B cell (primary cell): ENCODE measurements at regions not wholly inside any gene's neighbourhood (a gene's known extent, or its start where the extent isn't known, plus 50 kb on each side); places are given as distances from the start of the nearest gene placed in this dataset.

Source experiments
- ATAC-seq: fragments of 200-7000 bp; cut with Tn5 transposase; one replicate; pipeline ENCODE4 v1.10.0; 2021; ENCODE audit warnings: low read depth, mild to moderate bottlenecking, moderate number of reproducible peaks, moderate library complexity
- CTCF ChIA-PET: fragments of 350-600 bp; sonication (Branson Sonifier 250); formaldehyde crosslinking; loops from one replicate; lab custom pipeline; 2021; ENCODE audit warnings: antibody characterized with exemption, inconsistent platforms; lab: Charles Lee
- POLR2A ChIA-PET: fragments of 350-600 bp; sonication (Branson Sonifier 250); formaldehyde crosslinking; loops from one replicate; lab custom pipeline; 2021; ENCODE audit warnings: antibody characterized with exemption; lab: Charles Lee
- DNase-seq: peaks from one replicate; pipeline ENCODE4 v3.0.0; 2013
- H2AFZ ChIP-seq: 2 replicates; pipeline ENCODE4 v1.6.1; 2012; ENCODE audit warnings: mild to moderate bottlenecking, low read depth, low read length; ENCODE audit not compliant: insufficient read depth, poor library complexity, severe bottlenecking
- H3K27ac ChIP-seq, 2 donors: 1 replicate in 1 of 2; 2 replicates in 1 of 2; pipeline ENCODE4 v1.5.1; 2012 to 2013; ENCODE audit warnings: low read length in 2 of 2, mild to moderate bottlenecking in 2 of 2, moderate library complexity in 1 of 2
- H3K27me3 ChIP-seq, 4 experiments: fragments of 200-600 bp in 1 of 4; sonication (generic) in 1 of 4; replicated peaks in 1 of 4; 1 replicate in 2 of 4; 2 replicates in 2 of 4; pipeline versions ENCODE4 v1.6.1 to v1.7.0; 2013 to 2016; ENCODE audit warnings: low read length in 3 of 4, mild to moderate bottlenecking in 2 of 4, mixed read lengths in 1 of 4, moderate library complexity in 1 of 4; ENCODE audit not compliant: insufficient read depth in 4 of 4, control insufficient read depth in 3 of 4; ENCODE audit errors: control extremely low read depth in 1 of 4
- H3K36me3 ChIP-seq, 2 experiments: replicated peaks in 1 of 2; 1 replicate in 1 of 2; 2 replicates in 1 of 2; pipeline versions ENCODE4 v1.6.1 to v1.7.1; 2013; ENCODE audit warnings: low read length in 1 of 2; ENCODE audit not compliant: insufficient read depth in 2 of 2, control insufficient read depth in 1 of 2; ENCODE audit errors: control extremely low read depth in 1 of 2, extremely low read depth in 1 of 2
- H3K4me1 ChIP-seq, 2 donors: fragments of 200-600 bp in 1 of 2; sonication (generic) in 1 of 2; 1 replicate in 1 of 2; 2 replicates in 1 of 2; pipeline versions ENCODE4 v1.5.1 to v1.6.1; 2013 to 2017; ENCODE audit warnings: low read length in 2 of 2; ENCODE audit not compliant: control insufficient read depth in 2 of 2, insufficient read depth in 2 of 2
- H3K4me2 ChIP-seq: replicated peaks from 2 replicates; pipeline ENCODE3; 2012; ENCODE audit warnings: mild to moderate bottlenecking, low read depth, low read length; ENCODE audit not compliant: poor library complexity, severe bottlenecking
- H3K4me3 ChIP-seq, 5 experiments: fragments of 200-600 bp in 1 of 5; sonication (generic) in 1 of 5; 1 replicate in 3 of 5; 2 replicates in 2 of 5; pipeline versions ENCODE4 v1.5.1 to v1.7.0; 2011 to 2016; ENCODE audit warnings: low read length in 4 of 5, mild to moderate bottlenecking in 4 of 5, low read depth in 2 of 5, control low read depth in 1 of 5, moderate library complexity in 1 of 5; ENCODE audit not compliant: insufficient read depth in 1 of 5; ENCODE audit errors: control extremely low read depth in 1 of 5, extremely low read depth in 1 of 5
- H3K79me2 ChIP-seq: fragments of 200-600 bp; sonication (generic); one replicate; pipeline ENCODE4 v1.6.0; 2016; ENCODE audit warnings: low read length; ENCODE audit not compliant: control insufficient read depth, insufficient read depth
- H3K9ac ChIP-seq: fragments of 200-600 bp; sonication (generic); 2 replicates; pipeline ENCODE4 v1.6.1; 2017; ENCODE audit warnings: mild to moderate bottlenecking, low read length, moderate library complexity
- H3K9me3 ChIP-seq, 3 donors: one replicate each; pipeline versions ENCODE4 v1.6.1 to v1.7.1; 2013; ENCODE audit warnings: low read length in 2 of 3; ENCODE audit not compliant: control insufficient read depth in 2 of 3, insufficient read depth in 1 of 3; ENCODE audit errors: control extremely low read depth in 1 of 3
- H4K20me1 ChIP-seq: 2 replicates; pipeline ENCODE4 v1.6.0; 2012; ENCODE audit warnings: mild to moderate bottlenecking, low read length; ENCODE audit not compliant: insufficient read depth, control insufficient read depth, poor library complexity, severe bottlenecking
- H3K27ac Mint-ChIP-seq: one replicate; pipeline ENCODE4 v1.8.0; 2021; ENCODE audit warnings: mixed read lengths
- H3K27me3 Mint-ChIP-seq: one replicate; pipeline ENCODE4 v1.8.0; 2021; ENCODE audit warnings: mixed read lengths
- H3K4me1 Mint-ChIP-seq: one replicate; pipeline ENCODE4 v1.8.0; 2021; ENCODE audit warnings: mixed read lengths
- H3K4me3 Mint-ChIP-seq: one replicate; pipeline ENCODE4 v1.8.0; 2021; ENCODE audit warnings: mixed read lengths
- H3K9me3 Mint-ChIP-seq: one replicate; pipeline ENCODE4 v1.8.0; 2022; ENCODE audit warnings: mixed read lengths; ENCODE audit not compliant: insufficient read depth
- CTCF ChIP-seq: fragments of 200-600 bp; IDR thresholded peaks from one replicate; pipeline ENCODE4 v1.8.0; 2022; ENCODE audit warnings: antibody characterized with exemption, mild to moderate bottlenecking
- EZH2 ChIP-seq: IDR thresholded peaks from 2 replicates; pipeline ENCODE4 v1.6.1; 2012; ENCODE audit warnings: borderline replicate concordance, low read depth, mild to moderate bottlenecking, moderate library complexity, low read length; ENCODE audit not compliant: insufficient read depth, poor library complexity, severe bottlenecking
- WGBS: methylation state at CpG from one replicate; pipeline ENCODE4 v1.1.5; 2013; ENCODE audit warnings: missing lambda C conversion rate; ENCODE audit not compliant: insufficient coverage; 5-methylcytosine and 5-hydroxymethylcytosine counted together
- intact Hi-C: fragments of 100-400 bp; cut with micrococcal nuclease; formaldehyde crosslinking; loops from one replicate; pipeline ENCODE4 v1.10.0; 2022

GRCh38 chr6:134642819-134643218 lies 307.1 kb downstream of the ALDH8A1 start:
- H3K4me3 Mint-ChIP-seq, result no peak overlapping the region
- Histone ChIP-seq H4K20me1 (no peaks in the 10 kb centered on the region), H3K36me3 (no peaks in the 10 kb centered on the region), H2AFZ (no peak overlapping the region), H3K27me3 (no peaks in the 10 kb centered on the region), H3K9me3 (no peaks in the 10 kb centered on the region), H3K4me3 (no peak overlapping the region), H3K4me1 (no peaks in the 10 kb centered on the region), H3K9ac (no peak overlapping the region), H3K27ac (no peak overlapping the region), H3K79me2 (no peaks in the 10 kb centered on the region), H3K4me2 (no peak overlapping the region)
- intact Hi-C loops, result loop anchor here (5.0 kb wide), 2 partner anchors 121 to 266 kb away; no protein-coding TSS in a partner anchor
- peaks cover 4% of the 10 kb centered on the region for H3K4me1 Mint-ChIP-seq
- H3K27ac Mint-ChIP-seq, result no peak overlapping the region
- POLR2A ChIA-PET, result no interaction called here
- DNase-seq (no peak), ATAC-seq (no peak)
- WGBS, result 91% methylated on average over 1 of the region's 4 CpGs
- TF ChIP-seq CTCF, result no peak
- TF ChIP-seq EZH2, result no peak
- CTCF ChIA-PET, result interaction anchor here (1.3 to 9.3 kb wide), 5 partner anchors 58 to 486 kb away, joined by 3 to 187 read pairs (median 53); no protein-coding TSS in a partner anchor
- no peaks in the 10 kb centered on the region for H3K27me3 Mint-ChIP-seq
- no peaks in the 10 kb centered on the region for H3K9me3 Mint-ChIP-seq

DNA sequence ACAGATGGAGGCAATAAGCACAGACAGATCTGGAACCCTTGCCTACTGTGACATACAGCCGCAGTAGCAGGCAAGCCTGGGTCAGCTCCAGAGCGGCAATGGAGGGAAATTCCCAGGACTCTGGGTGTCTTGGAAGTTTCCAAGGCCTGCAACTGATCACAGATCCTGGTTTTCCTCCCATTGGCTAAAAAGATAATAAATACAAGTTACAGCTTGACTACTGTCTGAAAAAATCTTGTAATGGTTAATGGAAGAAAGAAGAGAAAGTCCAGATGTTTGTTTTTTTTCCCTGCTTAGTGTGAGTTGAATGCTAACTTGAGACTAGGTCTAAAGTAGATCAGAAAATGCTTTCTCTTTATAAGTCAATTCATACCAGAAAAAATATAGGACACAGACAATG lies 307.6 kb downstream of the ALDH8A1 start:
- H3K27ac ChIP-seq, result no peak overlapping the region
- H3K4me1 Mint-ChIP-seq, result peaks cover 4% of the 10 kb centered on the region
- DNase-seq, result no peak
- no peaks in the 10 kb centered on the region for H3K27me3 Mint-ChIP-seq
- CTCF ChIA-PET, result interaction anchor here (0.9 to 9.3 kb wide), 11 partner anchors 14 to 486 kb away, joined by 3 to 187 read pairs (median 14); no protein-coding TSS in a partner anchor
- no peak for TF ChIP-seq CTCF
- no peak for TF ChIP-seq EZH2
- no peak for ATAC-seq
- H3K79me2 ChIP-seq, result no peaks in the 10 kb centered on the region
- H3K4me1 ChIP-seq, result peaks cover 2 to 4% of the 10 kb centered on the region in 2 donors
- intact Hi-C loops, result loop anchor here (5.0 kb wide), 2 partner anchors 120 to 265 kb away; no protein-coding TSS in a partner anchor
- no peaks in the 10 kb centered on the region for H3K27me3 ChIP-seq
- no peak overlapping the region for H3K4me2 ChIP-seq
- no peak overlapping the region for H3K9ac ChIP-seq
- no peak overlapping the region for H2AFZ ChIP-seq
- no peak overlapping the region for H3K4me3 Mint-ChIP-seq
- 100% methylated on average over 2 of the region's 2 CpGs for WGBS
- H4K20me1 ChIP-seq, result no peaks in the 10 kb centered on the region
- H3K9me3 Mint-ChIP-seq, result no peaks in the 10 kb centered on the region
- no peaks in the 10 kb centered on the region for H3K9me3 ChIP-seq
- H3K36me3 ChIP-seq, result no peaks in the 10 kb centered on the region
- no peak overlapping the region for H3K4me3 ChIP-seq
- POLR2A ChIA-PET, result no interaction called here
- H3K27ac Mint-ChIP-seq, result no peak overlapping the region
